HepG2 (cell line): ENCODE measurements at regions not wholly inside any gene's neighbourhood (a gene's known extent, or its start where the extent isn't known, plus 50 kb on each side); places are given as distances from the start of the nearest gene placed in this dataset.

Experiments used
- BORCS8-MEF2B ChIP-seq: sonication (generic); formaldehyde crosslinking; IDR thresholded peaks from 2 replicates; pipeline ENCODE4 v1.8.0; 2022; ENCODE audit warnings: mild to moderate bottlenecking, missing genetic modification reagents
- CBX5 ChIP-seq: sonication (generic); formaldehyde crosslinking; IDR thresholded peaks from 2 replicates; pipeline ENCODE4 v1.4.0; 2020; ENCODE audit warnings: missing genetic modification reagents, borderline replicate concordance
- CREB1 ChIP-seq, 2 experiments: fragments of 450-650 bp in 1 of 2; IDR thresholded peaks; 2 replicates each; pipeline ENCODE4 v1.6.1; 2016 to 2017; ENCODE audit warnings: control low read depth in 1 of 2, mild to moderate bottlenecking in 1 of 2, missing compliant biosample characterization in 1 of 2, missing genetic modification characterization in 1 of 2
- FLYWCH1 ChIP-seq: sonication (generic); formaldehyde crosslinking; IDR thresholded peaks from 2 replicates; pipeline ENCODE4 v1.8.1; 2023; ENCODE audit warnings: mild to moderate bottlenecking, missing genetic modification reagents
- FOXO1 ChIP-seq: sonication (generic); formaldehyde crosslinking; IDR thresholded peaks from 2 replicates; pipeline ENCODE4 v1.4.0; 2020; ENCODE audit warnings: missing genetic modification reagents
- HNF4A ChIP-seq: sonication (generic); formaldehyde crosslinking; IDR thresholded peaks from 2 replicates; pipeline ENCODE4 v1.4.0; 2020; ENCODE audit warnings: missing genetic modification reagents
- KAT7 ChIP-seq: IDR thresholded peaks from 2 replicates; pipeline ENCODE4 v1.6.1; 2018; ENCODE audit warnings: borderline replicate concordance, missing compliant biosample characterization
- LCORL ChIP-seq, 2 experiments: fragments of 450-650 bp in 1 of 2; sonication (generic) in 1 of 2; formaldehyde crosslinking in 1 of 2; IDR thresholded peaks; 2 replicates each; pipeline versions ENCODE4 v1.5.0 to v1.6.1; 2017 to 2020; ENCODE audit warnings: antibody characterized with exemption in 1 of 2, missing genetic modification reagents in 1 of 2
- MXD4 ChIP-seq: IDR thresholded peaks from 2 replicates; pipeline ENCODE4 v1.6.1; 2016; ENCODE audit warnings: mild to moderate bottlenecking, missing biosample characterization, missing genetic modification reagents
- NR1H2 ChIP-seq: sonication (generic); formaldehyde crosslinking; IDR thresholded peaks from 2 replicates; pipeline ENCODE4 v1.8.1; 2022; ENCODE audit warnings: low read depth, missing genetic modification reagents, borderline replicate concordance
- PHF8 ChIP-seq: sonication (generic); formaldehyde crosslinking; IDR thresholded peaks from 2 replicates; pipeline ENCODE4 v1.5.0; 2020; ENCODE audit warnings: missing genetic modification reagents
- SNAPC4 ChIP-seq: sonication (generic); formaldehyde crosslinking; IDR thresholded peaks from 2 replicates; pipeline ENCODE4 v1.4.0; 2020; ENCODE audit warnings: mild to moderate bottlenecking, missing genetic modification reagents
- UBTF ChIP-seq: sonication (generic); formaldehyde crosslinking; IDR thresholded peaks from 2 replicates; pipeline ENCODE4 v1.4.0; 2020; ENCODE audit warnings: mild to moderate bottlenecking, missing genetic modification reagents
- ZBTB3 ChIP-seq: sonication (generic); formaldehyde crosslinking; IDR thresholded peaks from 2 replicates; pipeline ENCODE4 v1.4.0; 2020; ENCODE audit warnings: low read depth, mild to moderate bottlenecking, moderate library complexity, missing genetic modification reagents, borderline replicate concordance
- ZNF230 ChIP-seq: sonication (generic); formaldehyde crosslinking; IDR thresholded peaks from 2 replicates; pipeline ENCODE4 v1.4.0; 2020; ENCODE audit warnings: mild to moderate bottlenecking, missing genetic modification reagents
- ZNF253 ChIP-seq: sonication (generic); formaldehyde crosslinking; IDR thresholded peaks from 2 replicates; pipeline ENCODE4 v1.8.0; 2022; ENCODE audit warnings: mild to moderate bottlenecking, missing genetic modification reagents, borderline replicate concordance
- ZNF501 ChIP-seq: sonication (generic); formaldehyde crosslinking; IDR thresholded peaks from 2 replicates; pipeline ENCODE4 v1.5.1; 2020; ENCODE audit warnings: mild to moderate bottlenecking, moderate library complexity, missing genetic modification reagents
- ZNF598 ChIP-seq: sonication (generic); formaldehyde crosslinking; IDR thresholded peaks from 2 replicates; pipeline ENCODE4 v1.5.1; 2020; ENCODE audit warnings: mild to moderate bottlenecking, missing genetic modification reagents, borderline replicate concordance
- ZNF607 ChIP-seq: sonication (generic); formaldehyde crosslinking; IDR thresholded peaks from 2 replicates; pipeline ENCODE4 v1.5.1; 2020; ENCODE audit warnings: missing genetic modification reagents, mild to moderate bottlenecking, borderline replicate concordance
- ZNF709 ChIP-seq: sonication (generic); formaldehyde crosslinking; IDR thresholded peaks from 2 replicates; pipeline ENCODE4 v1.5.0; 2020; ENCODE audit warnings: mild to moderate bottlenecking, missing genetic modification reagents
- ZNF75D ChIP-seq: sonication (generic); formaldehyde crosslinking; IDR thresholded peaks from 2 replicates; pipeline ENCODE4 v1.8.1; 2023; ENCODE audit warnings: missing genetic modification reagents, mild to moderate bottlenecking, borderline replicate concordance
- ZNF83 ChIP-seq: sonication (generic); formaldehyde crosslinking; IDR thresholded peaks from 2 replicates; pipeline ENCODE4 v1.4.0; 2020; ENCODE audit warnings: missing genetic modification reagents, mild to moderate bottlenecking, borderline replicate concordance
- ZNF850 ChIP-seq: sonication (generic); formaldehyde crosslinking; conservative IDR thresholded peaks from 2 replicates; pipeline ENCODE4 v1.9.0; 2021; ENCODE audit warnings: mild to moderate bottlenecking, missing genetic modification reagents
- TF ChIP-seq, protein P1 (sequence below): sonication (generic); formaldehyde crosslinking; IDR thresholded peaks from 2 replicates; pipeline ENCODE4 v1.4.0; 2020; ENCODE audit warnings: mild to moderate bottlenecking, missing genetic modification reagents

DNA sequence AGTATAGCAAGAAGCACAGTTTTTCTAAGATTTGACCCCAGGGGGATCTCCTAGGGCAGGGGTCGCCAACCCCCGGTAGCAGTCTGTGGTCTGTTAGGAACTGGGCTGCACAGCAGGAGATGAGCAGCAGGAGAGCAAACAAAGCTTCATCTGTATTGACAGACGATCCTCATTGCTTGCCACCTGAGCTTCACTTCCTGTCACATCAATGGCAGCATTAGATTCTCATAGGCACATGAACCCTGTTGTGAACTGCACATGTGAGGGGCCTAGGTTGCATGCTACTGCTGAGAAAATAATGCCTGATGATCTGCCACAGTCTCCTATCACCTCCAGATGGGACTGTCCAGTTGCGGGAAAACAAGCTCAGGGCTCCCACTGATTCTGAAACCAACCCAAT, 136.2 kb downstream of the RGPD3 start (continued):
- TF ChIP-seq SNAPC4 (CRISPR knock-in tag) (no peak), CBX5 (CRISPR knock-in tag) (peak; percentile 61; the same call in 1 of the 2 replicates), ZNF501 (peak; percentile 31; the same call in 1 of the 2 replicates), FOXO1 (CRISPR knock-in tag) (peak; percentile 80), ZNF83 (CRISPR knock-in tag) (0 out of 2 replicates have a peak, but pooled peaks have one; percentile 59), HNF4A (CRISPR knock-in tag) (peak; percentile 61), ZNF230 (CRISPR knock-in tag) (peak; percentile 58; the same call in 1 of the 2 replicates), FLYWCH1 (CRISPR knock-in tag) (no peak), PHF8 (no peak), UBTF (no peak), ZNF598 (CRISPR knock-in tag) (peak; percentile 55; the same call in 1 of the 2 replicates), BORCS8-MEF2B (CRISPR knock-in tag) (0 out of 2 replicates have a peak, but pooled peaks have one; percentile 58), ZNF850 (no peak), ZBTB3 (CRISPR knock-in tag) (no peak), CREB1 (IDR thresholded peaks at IDR 0.05) (no peak), CREB1 (CRISPR knock-in tag; IDR thresholded peaks at IDR 0.05) (no peak), ZNF75D (no peak), MXD4 (CRISPR knock-in tag) (0 out of 2 replicates have a peak, but pooled peaks have one; percentile 55), ZNF607 (CRISPR knock-in tag) (peak; percentile 93), ZNF253 (CRISPR knock-in tag) (no peak), LCORL (IDR thresholded peaks at IDR 0.05) (no peak), LCORL (CRISPR knock-in tag; IDR thresholded peaks at IDR 0.05) (peak; percentile 58; the same call in 1 of the 2 replicates), ZNF709 (CRISPR knock-in tag) (peak; percentile 78; the same call in 1 of the 2 replicates), NR1H2 (CRISPR knock-in tag) (no peak), KAT7 (CRISPR knock-in tag) (0 out of 2 replicates have a peak, but pooled peaks have one; percentile 36)
- TF ChIP-seq, protein P1, sequence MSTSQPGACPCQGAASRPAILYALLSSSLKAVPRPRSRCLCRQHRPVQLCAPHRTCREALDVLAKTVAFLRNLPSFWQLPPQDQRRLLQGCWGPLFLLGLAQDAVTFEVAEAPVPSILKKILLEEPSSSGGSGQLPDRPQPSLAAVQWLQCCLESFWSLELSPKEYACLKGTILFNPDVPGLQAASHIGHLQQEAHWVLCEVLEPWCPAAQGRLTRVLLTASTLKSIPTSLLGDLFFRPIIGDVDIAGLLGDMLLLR (CRISPR knock-in tag), result no peak
